ENCODE measurements at regions not wholly inside any gene's neighbourhood (a gene's known extent, or its start where the extent isn't known, plus 50 kb on each side); places are given as distances from the start of the nearest gene placed in this dataset.
"Not testable (repeated sequence)": the region's sequence is repeated elsewhere in the genome, so short reads cannot be mapped to it uniquely, and the experiment has no call there.

DNA sequence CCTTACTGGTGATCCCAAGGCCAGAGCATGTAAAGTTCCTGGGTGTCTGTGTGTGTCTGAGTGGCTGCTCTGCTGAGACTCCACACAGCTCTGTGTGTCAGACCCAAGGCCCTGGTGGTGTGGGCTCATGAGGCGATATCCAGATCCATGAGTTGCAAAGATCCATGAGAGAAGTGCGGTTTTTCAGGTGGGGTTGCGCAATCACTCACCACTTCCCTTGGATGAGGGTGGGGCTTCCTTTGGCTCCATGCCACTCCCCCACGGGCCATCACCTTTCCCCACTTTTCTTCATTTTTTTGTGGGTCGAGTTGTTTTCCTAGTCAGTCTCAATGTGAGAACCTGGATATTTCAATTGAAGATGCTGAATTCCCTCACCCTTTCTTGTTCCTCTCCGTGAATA is 179.2 kb downstream of the PCDH11X start:
- not testable (repeated sequence) for H3K79me2 ChIP-seq (replicated peaks; ENCODE audit: insufficient read depth); H4K20me1 ChIP-seq (replicated peaks; ENCODE audit: insufficient read depth); H3K9me2 ChIP-seq (ENCODE audit: insufficient read depth); H3K27me3 ChIP-seq (ENCODE audit: insufficient read depth); H3K36me3 ChIP-seq (ENCODE audit: insufficient read depth); H2AFZ ChIP-seq; H3K27ac ChIP-seq (ENCODE audit: low read depth); H3K4me3 Mint-ChIP-seq; H3K9me3 Mint-ChIP-seq; H3K27me3 Mint-ChIP-seq (ENCODE audit: insufficient read depth, low read depth, poor library complexity); H3K4me3 ChIP-seq; H3K4me1 Mint-ChIP-seq; H3K27ac Mint-ChIP-seq; H3F3A ChIP-seq (replicated peaks; ENCODE audit: low read depth); H3K4me1 ChIP-seq (ENCODE audit: insufficient read depth); DNase-seq (ENCODE audit: low spot score); ATAC-seq; H3K4me2 ChIP-seq
- H3K36me3 Mint-ChIP-seq (ENCODE audit: low read depth) = peaks cover 14% of the 10 kb centered on the region; the same call in 2 of the 3 replicates

DNA sequence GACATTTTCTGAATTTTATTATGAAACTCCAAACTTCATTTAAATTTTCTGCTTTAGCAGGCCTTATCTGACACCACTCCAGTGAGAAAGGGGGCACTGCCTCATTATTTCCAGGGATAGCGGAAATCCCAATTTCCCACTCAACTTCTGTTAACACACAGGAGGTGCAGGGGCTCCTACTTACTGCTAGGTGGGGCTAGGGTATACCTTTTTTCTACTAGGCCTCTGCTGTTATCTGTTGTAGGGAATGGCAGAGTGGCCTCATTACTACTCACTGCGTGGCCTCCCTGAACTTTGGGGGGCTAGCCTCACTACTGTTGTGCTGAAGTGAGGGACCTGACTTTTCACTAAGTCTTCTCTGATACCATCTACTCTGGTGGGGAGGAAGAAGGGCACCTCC is 211.4 kb downstream of the PCDH11X start:
- peak; percentile 87 for ATAC-seq
- H3K4me3 ChIP-seq; H3K36me3 ChIP-seq (ENCODE audit: insufficient read depth); H3K9me3 Mint-ChIP-seq; H3K4me3 Mint-ChIP-seq; H3K27ac ChIP-seq (ENCODE audit: low read depth); H3K4me2 ChIP-seq; DNase-seq (ENCODE audit: low spot score); H3F3A ChIP-seq (replicated peaks; ENCODE audit: low read depth); H3K4me1 ChIP-seq (ENCODE audit: insufficient read depth); H4K20me1 ChIP-seq (replicated peaks; ENCODE audit: insufficient read depth); H3K27me3 ChIP-seq (ENCODE audit: insufficient read depth); H2AFZ ChIP-seq; H3K4me1 Mint-ChIP-seq; H3K27me3 Mint-ChIP-seq (ENCODE audit: insufficient read depth, low read depth, poor library complexity); H3K79me2 ChIP-seq (replicated peaks; ENCODE audit: insufficient read depth); H3K36me3 Mint-ChIP-seq (ENCODE audit: low read depth); H3K9me2 ChIP-seq (ENCODE audit: insufficient read depth); H3K27ac Mint-ChIP-seq: not testable (repeated sequence)

All from GM23338 (cell line).